ENCODE measurements at regions not wholly inside any gene's neighbourhood (a gene's known extent, or its start where the extent isn't known, plus 50 kb on each side); places are given as distances from the start of the nearest gene placed in this dataset.

GRCh38 chr20:40286975-40287531, 402.0 kb downstream of the MAFB start:
- H3K4me1 Mint-ChIP-seq = peaks cover 51% of the 10 kb centered on the region
- DNase-seq (ENCODE audit: low spot score in 2 of 2, unreplicated experiment in 2 of 2) = peak; percentile 27 to 53
- no peak overlapping the region for H3K4me3 Mint-ChIP-seq
- no peak for TF ChIP-seq CTCF (IDR thresholded peaks at IDR 0.05; ENCODE audit: unreplicated experiment)
- no peaks in the 10 kb centered on the region for H3K36me3 Mint-ChIP-seq
- peak overlapping the region; percentile 60 for H3K27ac Mint-ChIP-seq
- no peaks in the 10 kb centered on the region for H3K9me3 Mint-ChIP-seq
- no peaks in the 10 kb centered on the region for H3K27me3 Mint-ChIP-seq (ENCODE audit: low read depth)

GRCh38 chr20:40284611-40285010, 404.4 kb downstream of the MAFB start:
- no peaks in the 10 kb centered on the region for H3K27me3 Mint-ChIP-seq (ENCODE audit: low read depth)
- DNase-seq (ENCODE audit: low spot score in 2 of 2, unreplicated experiment in 2 of 2) = no peak
- H3K9me3 Mint-ChIP-seq = no peaks in the 10 kb centered on the region
- H3K4me3 Mint-ChIP-seq = no peak overlapping the region
- no peaks in the 10 kb centered on the region for H3K36me3 Mint-ChIP-seq
- no peak for TF ChIP-seq CTCF (IDR thresholded peaks at IDR 0.05; ENCODE audit: unreplicated experiment)
- no peak overlapping the region for H3K27ac Mint-ChIP-seq
- H3K4me1 Mint-ChIP-seq = peaks cover 68% of the 10 kb centered on the region

- H3K4me3 Mint-ChIP-seq = no peak overlapping the region
- H3K9me3 Mint-ChIP-seq = no peaks in the 10 kb centered on the region
- TF ChIP-seq CTCF (IDR thresholded peaks at IDR 0.05; ENCODE audit: unreplicated experiment) = no peak
- no peaks in the 10 kb centered on the region for H3K27me3 Mint-ChIP-seq (ENCODE audit: low read depth)
- no peak for DNase-seq (ENCODE audit: low spot score in 2 of 2, unreplicated experiment in 2 of 2)
- no peaks in the 10 kb centered on the region for H3K36me3 Mint-ChIP-seq
- H3K4me1 Mint-ChIP-seq = peaks cover 74% of the 10 kb centered on the region
- H3K27ac Mint-ChIP-seq = no peak overlapping the region
Observed at GRCh38 chr20:40283689-40284088, 405.3 kb downstream of the MAFB start.

GRCh38 chr20:40282941-40283340, 406.1 kb downstream of the MAFB start:
- H3K4me1 Mint-ChIP-seq = peaks cover 81% of the 10 kb centered on the region

GRCh38 chr20:40282541-40282940, 406.5 kb downstream of the MAFB start:
- DNase-seq (ENCODE audit: low spot score in 2 of 2, unreplicated experiment in 2 of 2) = no peak
- Mint-ChIP-seq H3K27me3 (ENCODE audit: low read depth) (no peaks in the 10 kb centered on the region), H3K27ac (peak overlapping the region; percentile 77), H3K4me3 (no peak overlapping the region), H3K9me3 (no peaks in the 10 kb centered on the region), H3K36me3 (no peaks in the 10 kb centered on the region), H3K4me1 (peaks cover 85% of the 10 kb centered on the region)
- TF ChIP-seq CTCF (IDR thresholded peaks at IDR 0.05; ENCODE audit: unreplicated experiment) = no peak

More at GRCh38 chr20:40282941-40283340, 406.1 kb downstream of the MAFB start:
- peak overlapping the region; percentile 77 for H3K27ac Mint-ChIP-seq
- H3K9me3 Mint-ChIP-seq = no peaks in the 10 kb centered on the region
- DNase-seq (ENCODE audit: low spot score in 2 of 2, unreplicated experiment in 2 of 2) = no peak
- H3K4me3 Mint-ChIP-seq = no peak overlapping the region
- H3K27me3 Mint-ChIP-seq (ENCODE audit: low read depth) = no peaks in the 10 kb centered on the region
- no peaks in the 10 kb centered on the region for H3K36me3 Mint-ChIP-seq
- no peak for TF ChIP-seq CTCF (IDR thresholded peaks at IDR 0.05; ENCODE audit: unreplicated experiment)

GRCh38 chr20:40280616-40281015, 408.4 kb downstream of the MAFB start:
- no peak for DNase-seq (ENCODE audit: low spot score in 2 of 2, unreplicated experiment in 2 of 2)
- Mint-ChIP-seq H3K4me1 (peaks cover 74% of the 10 kb centered on the region), H3K27me3 (ENCODE audit: low read depth) (no peaks in the 10 kb centered on the region), H3K9me3 (no peaks in the 10 kb centered on the region), H3K4me3 (no peak overlapping the region), H3K27ac (no peak overlapping the region), H3K36me3 (no peaks in the 10 kb centered on the region)
- no peak for TF ChIP-seq CTCF (IDR thresholded peaks at IDR 0.05; ENCODE audit: unreplicated experiment)

Measured in mesothelial cell of epicardium (in vitro differentiated cells).